Hepatocyte (in vitro differentiated cells): ENCODE measurements at regions not wholly inside any gene's neighbourhood (a gene's known extent, or its start where the extent isn't known, plus 50 kb on each side); places are given as distances from the start of the nearest gene placed in this dataset.

ENCODE experiments used
- EZH2phosphoT487 ChIP-seq: fragments of 200-600 bp; sonication (generic); IDR thresholded peaks from one replicate; pipeline ENCODE4 v1.6.1; 2018; ENCODE audit warnings: antibody characterized with exemption, mild to moderate bottlenecking, low read depth, moderate library complexity; ENCODE audit not compliant: unreplicated experiment, severe bottlenecking
- TF ChIP-seq, protein P1 (sequence below): fragments of 200-600 bp; sonication (generic); IDR thresholded peaks from 2 replicates; pipeline ENCODE4 v1.5.1; 2016; ENCODE audit warnings: antibody characterized with exemption, mild to moderate bottlenecking; ENCODE audit not compliant: poor library complexity

DNA sequence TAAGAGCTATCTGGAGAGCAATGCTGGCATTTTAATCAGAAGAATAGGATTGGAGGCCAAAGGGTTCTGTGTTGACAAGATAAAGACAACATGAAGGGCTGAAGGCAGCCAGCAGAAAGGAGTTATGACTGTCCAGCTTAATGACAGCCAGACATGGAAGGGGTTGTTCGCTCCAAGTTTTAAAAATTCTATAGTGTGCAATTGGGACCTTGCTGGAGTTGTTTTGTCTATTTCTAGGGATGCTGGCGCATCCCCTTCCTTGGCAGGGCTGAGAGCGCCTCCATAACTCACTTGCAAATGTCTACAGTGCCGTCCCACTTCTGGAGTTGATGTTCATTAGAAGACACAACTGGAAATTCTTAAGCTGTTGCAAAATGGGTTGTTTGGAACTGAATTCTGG is 200.7 kb downstream of the TLE3 start:
- TF ChIP-seq, protein P1, sequence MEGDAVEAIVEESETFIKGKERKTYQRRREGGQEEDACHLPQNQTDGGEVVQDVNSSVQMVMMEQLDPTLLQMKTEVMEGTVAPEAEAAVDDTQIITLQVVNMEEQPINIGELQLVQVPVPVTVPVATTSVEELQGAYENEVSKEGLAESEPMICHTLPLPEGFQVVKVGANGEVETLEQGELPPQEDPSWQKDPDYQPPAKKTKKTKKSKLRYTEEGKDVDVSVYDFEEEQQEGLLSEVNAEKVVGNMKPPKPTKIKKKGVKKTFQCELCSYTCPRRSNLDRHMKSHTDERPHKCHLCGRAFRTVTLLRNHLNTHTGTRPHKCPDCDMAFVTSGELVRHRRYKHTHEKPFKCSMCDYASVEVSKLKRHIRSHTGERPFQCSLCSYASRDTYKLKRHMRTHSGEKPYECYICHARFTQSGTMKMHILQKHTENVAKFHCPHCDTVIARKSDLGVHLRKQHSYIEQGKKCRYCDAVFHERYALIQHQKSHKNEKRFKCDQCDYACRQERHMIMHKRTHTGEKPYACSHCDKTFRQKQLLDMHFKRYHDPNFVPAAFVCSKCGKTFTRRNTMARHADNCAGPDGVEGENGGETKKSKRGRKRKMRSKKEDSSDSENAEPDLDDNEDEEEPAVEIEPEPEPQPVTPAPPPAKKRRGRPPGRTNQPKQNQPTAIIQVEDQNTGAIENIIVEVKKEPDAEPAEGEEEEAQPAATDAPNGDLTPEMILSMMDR: no peak
- TF ChIP-seq EZH2phosphoT487: no peak
